ENCODE measurements at regions not wholly inside any gene's neighbourhood (a gene's known extent, or its start where the extent isn't known, plus 50 kb on each side); places are given as distances from the start of the nearest gene placed in this dataset.
"Not testable (repeated sequence)": the region's sequence is repeated elsewhere in the genome, so short reads cannot be mapped to it uniquely, and the experiment has no call there.

DNA sequence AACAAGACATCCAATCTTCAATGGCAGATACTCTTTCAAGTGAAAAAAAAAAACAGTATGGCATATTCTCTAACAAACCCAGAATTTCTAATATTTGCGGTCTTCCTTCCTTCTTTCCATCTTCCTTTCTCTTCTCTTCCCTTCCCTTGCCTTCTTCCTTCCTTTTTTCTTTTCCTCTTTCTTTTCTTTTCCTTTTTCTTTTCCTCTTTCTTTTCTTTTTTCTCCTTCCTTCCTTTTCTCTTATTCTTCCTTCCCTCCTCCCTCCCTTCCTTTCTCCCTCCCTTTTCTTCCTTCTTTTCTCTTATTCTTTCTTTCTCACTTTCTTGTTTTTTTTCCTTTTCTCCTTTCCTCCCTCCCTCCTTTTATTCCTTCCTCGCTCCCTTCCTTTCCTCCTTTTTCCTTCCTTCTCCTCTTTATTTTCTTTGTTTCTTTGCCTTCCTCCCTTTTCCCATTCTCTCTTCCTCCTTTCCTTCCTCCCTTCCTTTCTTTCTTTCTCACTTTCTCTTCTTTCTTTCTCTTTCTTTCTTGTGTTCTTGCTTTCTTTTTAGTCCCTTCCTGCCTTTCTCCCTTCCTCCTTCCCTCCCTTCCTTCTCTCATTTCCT, 209.0 kb downstream of the ZNF92 start:
- H4K20me1 ChIP-seq (ENCODE audit: insufficient read depth, low read length); H3K4me1 ChIP-seq (ENCODE audit: insufficient read depth, low read length); H2AFZ ChIP-seq (ENCODE audit: low read length); DNase-seq (ENCODE audit: insufficient read length, low spot score, missing footprints); H3K4me3 ChIP-seq (ENCODE audit: insufficient read depth, low read length); H3K36me3 ChIP-seq (ENCODE audit: insufficient read depth, low read length); H3K27me3 ChIP-seq (ENCODE audit: insufficient read depth, low read length); H3K4me2 ChIP-seq (ENCODE audit: insufficient read depth, low read length); H3K79me2 ChIP-seq (ENCODE audit: insufficient read depth, low read length); H3K9me3 ChIP-seq (ENCODE audit: low read depth, low read length); H3K27ac ChIP-seq (ENCODE audit: low read depth, low read length): not testable (repeated sequence)

DNA sequence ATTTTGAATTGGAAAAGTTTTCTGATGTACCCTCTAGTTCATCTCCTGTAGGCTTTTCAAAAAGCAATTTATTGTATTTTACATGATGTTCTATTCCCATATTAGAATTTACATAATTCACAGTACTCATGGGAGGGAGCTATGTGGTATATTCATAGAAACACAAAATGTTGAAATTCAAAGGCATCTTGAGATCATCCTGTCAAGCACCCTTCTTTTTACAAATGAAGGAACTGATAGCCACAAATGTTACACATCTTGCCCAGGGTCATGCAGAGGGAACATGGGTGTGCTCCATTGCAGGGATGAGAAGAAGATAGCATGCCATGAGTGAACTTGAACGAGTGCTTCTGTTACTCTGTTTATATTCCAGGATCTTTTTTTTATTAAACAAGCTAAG, 228.8 kb downstream of the ZNF92 start:
- not testable (repeated sequence) for H3K9me3 ChIP-seq (ENCODE audit: low read depth, low read length); H3K4me2 ChIP-seq (ENCODE audit: insufficient read depth, low read length); H3K4me1 ChIP-seq (ENCODE audit: insufficient read depth, low read length)

GRCh38 chr7:65609131-65609530, 235.5 kb downstream of the ZNF92 start:
- no peaks in the 10 kb centered on the region for H3K9me3 ChIP-seq (ENCODE audit: low read depth, low read length)
- DNase-seq (ENCODE audit: insufficient read length, low spot score, missing footprints) = no peak
- no peak overlapping the region for H2AFZ ChIP-seq (ENCODE audit: low read length)
- no peak overlapping the region for H3K4me3 ChIP-seq (ENCODE audit: insufficient read depth, low read length)
- H4K20me1 ChIP-seq (ENCODE audit: insufficient read depth, low read length) = no peaks in the 10 kb centered on the region
- H3K27me3 ChIP-seq (ENCODE audit: insufficient read depth, low read length) = no peaks in the 10 kb centered on the region
- H3K4me2 ChIP-seq (ENCODE audit: insufficient read depth, low read length) = no peak overlapping the region
- TF ChIP-seq CTCF (IDR thresholded peaks at IDR 0.05; ENCODE audit: extremely low read depth, low read depth, low read length) = no peak
- H3K36me3 ChIP-seq (ENCODE audit: insufficient read depth, low read length) = no peaks in the 10 kb centered on the region
- no peaks in the 10 kb centered on the region for H3K79me2 ChIP-seq (ENCODE audit: insufficient read depth, low read length)
- no peaks in the 10 kb centered on the region for H3K4me1 ChIP-seq (ENCODE audit: insufficient read depth, low read length)
- no peak overlapping the region for H3K27ac ChIP-seq (ENCODE audit: low read depth, low read length)

More for the DNA sequence above, 228.8 kb downstream of the ZNF92 start:
- H2AFZ ChIP-seq (ENCODE audit: low read length); H3K79me2 ChIP-seq (ENCODE audit: insufficient read depth, low read length); H3K4me3 ChIP-seq (ENCODE audit: insufficient read depth, low read length); H4K20me1 ChIP-seq (ENCODE audit: insufficient read depth, low read length); H3K36me3 ChIP-seq (ENCODE audit: insufficient read depth, low read length); H3K27me3 ChIP-seq (ENCODE audit: insufficient read depth, low read length); H3K27ac ChIP-seq (ENCODE audit: low read depth, low read length); DNase-seq (ENCODE audit: insufficient read length, low spot score, missing footprints): not testable (repeated sequence)

DNA sequence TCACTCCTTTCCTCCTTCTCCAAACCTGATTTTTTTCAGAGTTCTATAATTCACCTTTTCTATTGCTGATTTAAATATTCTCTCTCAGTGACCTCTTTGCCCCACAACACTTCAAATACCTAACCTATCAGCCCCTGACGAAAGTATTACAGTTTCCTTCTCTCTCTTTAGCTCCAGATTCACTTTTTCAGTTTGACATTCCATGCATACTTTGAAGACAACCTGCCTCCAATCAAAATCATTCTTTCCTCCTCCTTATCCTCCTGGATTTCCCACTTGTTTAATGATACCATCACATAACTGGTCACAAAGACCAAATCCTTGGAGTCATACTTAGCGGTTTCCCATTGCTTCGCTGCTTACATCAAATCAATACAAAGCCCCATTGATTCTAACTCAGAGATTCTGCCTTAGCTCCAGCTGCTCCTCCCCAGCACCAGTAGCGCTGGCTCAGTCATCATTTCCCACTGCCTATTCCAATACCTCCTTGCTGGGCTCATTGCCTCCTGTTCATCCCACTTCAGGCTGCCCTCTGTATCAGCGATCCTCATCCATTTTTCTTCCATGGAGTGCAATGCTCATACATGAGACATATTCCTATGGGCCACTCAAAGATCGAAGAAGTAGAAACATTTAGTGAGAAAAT, 240.1 kb downstream of the ZNF92 start:
- not testable (repeated sequence) for H3K9me3 ChIP-seq (ENCODE audit: low read depth, low read length); H3K4me3 ChIP-seq (ENCODE audit: insufficient read depth, low read length); DNase-seq (ENCODE audit: insufficient read length, low spot score, missing footprints); H3K79me2 ChIP-seq (ENCODE audit: insufficient read depth, low read length); H3K4me1 ChIP-seq (ENCODE audit: insufficient read depth, low read length); H3K4me2 ChIP-seq (ENCODE audit: insufficient read depth, low read length); H3K27ac ChIP-seq (ENCODE audit: low read depth, low read length); H3K27me3 ChIP-seq (ENCODE audit: insufficient read depth, low read length); H2AFZ ChIP-seq (ENCODE audit: low read length); H3K36me3 ChIP-seq (ENCODE audit: insufficient read depth, low read length); H4K20me1 ChIP-seq (ENCODE audit: insufficient read depth, low read length)

DNA sequence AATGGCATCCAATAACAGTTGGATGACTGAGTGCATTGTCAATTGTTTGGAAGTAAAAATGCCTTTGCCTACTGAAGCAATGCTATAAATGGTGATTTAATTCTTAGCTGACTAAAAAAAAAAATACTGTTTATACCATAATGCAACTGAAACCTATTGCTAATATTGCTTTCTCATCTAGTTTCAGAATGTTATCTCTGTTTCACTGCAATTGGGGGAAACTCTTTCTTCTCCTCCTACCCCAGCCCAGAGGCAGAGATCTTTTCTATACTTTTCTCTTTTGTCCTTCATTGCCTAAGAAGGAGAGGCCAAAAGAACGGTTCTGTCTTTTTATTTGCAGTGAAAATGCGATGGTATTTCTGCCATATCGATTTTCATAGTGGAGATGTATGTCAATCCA, 242.5 kb downstream of the ZNF92 start:
- not testable (repeated sequence) for H3K27ac ChIP-seq (ENCODE audit: low read depth, low read length); H3K9me3 ChIP-seq (ENCODE audit: low read depth, low read length); H3K4me1 ChIP-seq (ENCODE audit: insufficient read depth, low read length); H3K4me2 ChIP-seq (ENCODE audit: insufficient read depth, low read length); DNase-seq (ENCODE audit: insufficient read length, low spot score, missing footprints); H4K20me1 ChIP-seq (ENCODE audit: insufficient read depth, low read length); H3K4me3 ChIP-seq (ENCODE audit: insufficient read depth, low read length); H3K79me2 ChIP-seq (ENCODE audit: insufficient read depth, low read length); H3K36me3 ChIP-seq (ENCODE audit: insufficient read depth, low read length); H2AFZ ChIP-seq (ENCODE audit: low read length); H3K27me3 ChIP-seq (ENCODE audit: insufficient read depth, low read length)

GRCh38 chr7:65620216-65620615, 246.6 kb downstream of the ZNF92 start:
- not testable (repeated sequence) for H4K20me1 ChIP-seq (ENCODE audit: insufficient read depth, low read length); H3K4me1 ChIP-seq (ENCODE audit: insufficient read depth, low read length); H3K4me3 ChIP-seq (ENCODE audit: insufficient read depth, low read length); H3K27ac ChIP-seq (ENCODE audit: low read depth, low read length); H2AFZ ChIP-seq (ENCODE audit: low read length); H3K27me3 ChIP-seq (ENCODE audit: insufficient read depth, low read length); H3K36me3 ChIP-seq (ENCODE audit: insufficient read depth, low read length); H3K4me2 ChIP-seq (ENCODE audit: insufficient read depth, low read length); H3K79me2 ChIP-seq (ENCODE audit: insufficient read depth, low read length); H3K9me3 ChIP-seq (ENCODE audit: low read depth, low read length); DNase-seq (ENCODE audit: insufficient read length, low spot score, missing footprints)

All from osteoblast (primary cell).